ENCODE measurements at regions not wholly inside any gene's neighbourhood (a gene's known extent, or its start where the extent isn't known, plus 50 kb on each side); places are given as distances from the start of the nearest gene placed in this dataset.
"Not testable (repeated sequence)": the region's sequence is repeated elsewhere in the genome, so short reads cannot be mapped to it uniquely, and the experiment has no call there.

GRCh38 chr2:7094231-7094741, 177.1 kb downstream of the RNF144A start:
- no peak for DNase-seq

GRCh38 chr2:7096726-7097352, 179.6 kb downstream of the RNF144A start:
- no peak for DNase-seq

- peak in 1 of 2 experiments; percentile 43 for DNase-seq
Measured at GRCh38 chr2:7097353-7097895, 180.2 kb downstream of the RNF144A start.

GRCh38 chr2:7098816-7099215, 181.6 kb downstream of the RNF144A start:
- no peak for DNase-seq

GRCh38 chr2:7099687-7100086, 182.5 kb downstream of the RNF144A start:
- not testable (repeated sequence) for DNase-seq

GRCh38 chr2:7102826-7103225, 185.6 kb downstream of the RNF144A start:
- no peak for DNase-seq

GRCh38 chr2:7108792-7109532, 191.8 kb downstream of the RNF144A start:
- DNase-seq = no peak

GRCh38 chr2:7109533-7109885, 192.3 kb downstream of the RNF144A start:
- no peak for DNase-seq

- DNase-seq = no peak
Measured at GRCh38 chr2:7111626-7112025, 194.4 kb downstream of the RNF144A start.

- no peak for DNase-seq
Measured at GRCh38 chr2:7115364-7115763, 198.2 kb downstream of the RNF144A start.

GRCh38 chr2:7115906-7116305, 198.7 kb downstream of the RNF144A start:
- no peak for DNase-seq

GRCh38 chr2:7116511-7116910, 199.3 kb downstream of the RNF144A start:
- no peak for DNase-seq

GRCh38 chr2:7117076-7117475, 199.9 kb downstream of the RNF144A start:
- no peak for DNase-seq

- DNase-seq = no peak
Measured at GRCh38 chr2:7118606-7119131, 201.5 kb downstream of the RNF144A start.

GRCh38 chr2:7119132-7119835, 202.1 kb downstream of the RNF144A start:
- no peak for DNase-seq

GRCh38 chr2:7121851-7122250, 204.6 kb downstream of the RNF144A start:
- DNase-seq = no peak

- DNase-seq = no peak
Measured at GRCh38 chr2:7127156-7127555, 209.9 kb downstream of the RNF144A start.

- DNase-seq = no peak
Measured at GRCh38 chr2:7127687-7128086, 210.5 kb downstream of the RNF144A start.

GRCh38 chr2:7131261-7131660, 214.0 kb downstream of the RNF144A start:
- DNase-seq = no peak

- no peak for DNase-seq
Measured at GRCh38 chr2:7132753-7133152, 215.5 kb downstream of the RNF144A start.

- peak; percentile 16 for DNase-seq
Measured at GRCh38 chr2:7133521-7133920, 216.3 kb downstream of the RNF144A start.

GRCh38 chr2:7140306-7140705, 223.1 kb downstream of the RNF144A start:
- DNase-seq = no peak

GRCh38 chr2:7145707-7146106, 228.5 kb downstream of the RNF144A start:
- no peak for DNase-seq
